Astrocyte (in vitro differentiated cells and primary cell): ENCODE measurements at regions not wholly inside any gene's neighbourhood (a gene's known extent, or its start where the extent isn't known, plus 50 kb on each side); places are given as distances from the start of the nearest gene placed in this dataset.

Experiments used
- EZH2 ChIP-seq: IDR thresholded peaks from 2 replicates; pipeline ENCODE4 v1.6.1; 2012; ENCODE audit warnings: mild to moderate bottlenecking, low read length, inconsistent platforms; ENCODE audit not compliant: insufficient read depth
- TF ChIP-seq, protein P1 (sequence below): IDR thresholded peaks from 2 replicates; pipeline ENCODE4 v1.5.1; 2011; ENCODE audit warnings: low read depth, mild to moderate bottlenecking, inconsistent platforms, low read length, moderate library complexity; ENCODE audit not compliant: insufficient read depth

DNA sequence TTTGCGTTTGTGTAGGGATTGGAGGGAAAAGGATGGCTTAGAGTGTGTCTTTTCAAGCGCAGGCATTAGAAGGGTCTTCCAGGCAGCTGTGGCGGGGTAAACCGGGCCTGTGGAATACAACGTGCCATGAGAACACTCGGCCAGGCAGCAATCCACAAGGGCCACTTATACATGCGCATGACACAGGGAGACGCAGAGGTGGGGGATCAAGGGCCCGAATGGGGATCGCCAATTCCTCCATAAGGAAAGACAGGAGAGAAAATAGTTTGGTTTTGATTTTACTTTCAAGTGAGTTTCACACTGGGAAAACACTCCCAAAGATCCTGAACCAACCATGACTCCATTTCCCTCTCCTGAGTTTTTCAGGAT is 71.6 kb downstream of the SPRING1 start:
- TF ChIP-seq, protein P1, sequence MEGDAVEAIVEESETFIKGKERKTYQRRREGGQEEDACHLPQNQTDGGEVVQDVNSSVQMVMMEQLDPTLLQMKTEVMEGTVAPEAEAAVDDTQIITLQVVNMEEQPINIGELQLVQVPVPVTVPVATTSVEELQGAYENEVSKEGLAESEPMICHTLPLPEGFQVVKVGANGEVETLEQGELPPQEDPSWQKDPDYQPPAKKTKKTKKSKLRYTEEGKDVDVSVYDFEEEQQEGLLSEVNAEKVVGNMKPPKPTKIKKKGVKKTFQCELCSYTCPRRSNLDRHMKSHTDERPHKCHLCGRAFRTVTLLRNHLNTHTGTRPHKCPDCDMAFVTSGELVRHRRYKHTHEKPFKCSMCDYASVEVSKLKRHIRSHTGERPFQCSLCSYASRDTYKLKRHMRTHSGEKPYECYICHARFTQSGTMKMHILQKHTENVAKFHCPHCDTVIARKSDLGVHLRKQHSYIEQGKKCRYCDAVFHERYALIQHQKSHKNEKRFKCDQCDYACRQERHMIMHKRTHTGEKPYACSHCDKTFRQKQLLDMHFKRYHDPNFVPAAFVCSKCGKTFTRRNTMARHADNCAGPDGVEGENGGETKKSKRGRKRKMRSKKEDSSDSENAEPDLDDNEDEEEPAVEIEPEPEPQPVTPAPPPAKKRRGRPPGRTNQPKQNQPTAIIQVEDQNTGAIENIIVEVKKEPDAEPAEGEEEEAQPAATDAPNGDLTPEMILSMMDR = no peak
- TF ChIP-seq EZH2 = no peak
